Lower leg skin (tissue), 3 donors: ENCODE measurements at regions not wholly inside any gene's neighbourhood (a gene's known extent, or its start where the extent isn't known, plus 50 kb on each side); places are given as distances from the start of the nearest gene placed in this dataset.

Experiments used
- CTCF ChIP-seq, 3 donors: fragments of 450-650 bp; IDR thresholded peaks; one replicate each; pipeline ENCODE4 v1.5.1; 2016; ENCODE audit warnings: antibody characterized with exemption in 3 of 3, mild to moderate bottlenecking in 3 of 3, moderate library complexity in 2 of 3
- POLR2A ChIP-seq, 2 donors: fragments of 450-650 bp; IDR thresholded peaks; one replicate each; pipeline ENCODE4 v1.6.1; 2016 to 2017; ENCODE audit warnings: antibody characterized with exemption in 2 of 2, mild to moderate bottlenecking in 1 of 2, moderate library complexity in 1 of 2

GRCh38 chr17:37801171-37801570 is 56.3 kb upstream of the HNF1B start:
- TF ChIP-seq CTCF (IDR thresholded peaks at IDR 0.05): no peak
- TF ChIP-seq POLR2A (IDR thresholded peaks at IDR 0.05): no peak
